SK-N-SH treated with all-trans-retinoic acid at 6 μM for 48 hours (cell line): ENCODE measurements at regions not wholly inside any gene's neighbourhood (a gene's known extent, or its start where the extent isn't known, plus 50 kb on each side); places are given as distances from the start of the nearest gene placed in this dataset.

Source experiments
- ARNTL ChIP-seq: fragments of 450-650 bp; formaldehyde crosslinking; IDR thresholded peaks from 2 replicates; pipeline ENCODE4 v1.5.0; 2020; ENCODE audit warnings: low read depth, mild to moderate bottlenecking, moderate library complexity, borderline replicate concordance
- BACH2 ChIP-seq: fragments of 250-450 bp; sonication (Bioruptor Pico); IDR thresholded peaks from 2 replicates; pipeline ENCODE4 v1.9.0; 2021; ENCODE audit warnings: mild to moderate bottlenecking, borderline replicate concordance
- CREB5 ChIP-seq: fragments of 250-450 bp; sonication (Bioruptor Pico); IDR thresholded peaks from 2 replicates; pipeline ENCODE4 v1.5.1; 2020; ENCODE audit warnings: low read depth, mild to moderate bottlenecking, moderate library complexity
- CSDC2 ChIP-seq: fragments of 250-450 bp; sonication (Bioruptor Pico); IDR thresholded peaks from 2 replicates; pipeline ENCODE4 v1.5.0; 2020; ENCODE audit warnings: mild to moderate bottlenecking, moderate library complexity
- PATZ1 ChIP-seq: fragments of 250-450 bp; sonication (Bioruptor Pico); IDR thresholded peaks from 2 replicates; pipeline ENCODE4 v1.8.0; 2020; ENCODE audit warnings: mild to moderate bottlenecking, moderate library complexity, borderline replicate concordance
- POU6F1 ChIP-seq: fragments of 250-450 bp; sonication (Bioruptor Pico); IDR thresholded peaks from 2 replicates; pipeline ENCODE4 v1.8.0; 2021; ENCODE audit warnings: low read depth, mild to moderate bottlenecking, moderate library complexity, borderline replicate concordance
- SNAI2 ChIP-seq: fragments of 250-450 bp; sonication (Bioruptor Pico); IDR thresholded peaks from 2 replicates; pipeline ENCODE4 v1.5.0; 2020; ENCODE audit warnings: mild to moderate bottlenecking, moderate library complexity
- ZC3H10 ChIP-seq: fragments of 250-450 bp; sonication (Bioruptor Pico); IDR thresholded peaks from 2 replicates; pipeline ENCODE4 v1.5.1; 2021; ENCODE audit warnings: mild to moderate bottlenecking, moderate library complexity
- ZNF565 ChIP-seq: fragments of 450-650 bp; formaldehyde crosslinking; conservative IDR thresholded peaks from 2 replicates; pipeline ENCODE4 v1.5.0; 2020; ENCODE audit warnings: low read depth, mild to moderate bottlenecking, moderate library complexity
- ZNF70 ChIP-seq: fragments of 450-650 bp; formaldehyde crosslinking; IDR thresholded peaks from 2 replicates; pipeline ENCODE4 v1.5.0; 2020; ENCODE audit warnings: mild to moderate bottlenecking, moderate library complexity

GRCh38 chrX:102043380-102043779 lies 82.1 kb upstream of the TCEAL2 start:
- TF ChIP-seq ZNF565 (no peak), ZC3H10 (no peak), PATZ1 (CRISPR knock-in tag) (no peak), SNAI2 (no peak), CREB5 (no peak), POU6F1 (CRISPR knock-in tag) (no peak), ARNTL (no peak), BACH2 (CRISPR knock-in tag) (no peak), ZNF70 (CRISPR knock-in tag) (no peak), CSDC2 (CRISPR knock-in tag) (no peak)
